ENCODE measurements at regions not wholly inside any gene's neighbourhood (a gene's known extent, or its start where the extent isn't known, plus 50 kb on each side); places are given as distances from the start of the nearest gene placed in this dataset.
"Not testable (repeated sequence)": the region's sequence is repeated elsewhere in the genome, so short reads cannot be mapped to it uniquely, and the experiment has no call there.

DNA sequence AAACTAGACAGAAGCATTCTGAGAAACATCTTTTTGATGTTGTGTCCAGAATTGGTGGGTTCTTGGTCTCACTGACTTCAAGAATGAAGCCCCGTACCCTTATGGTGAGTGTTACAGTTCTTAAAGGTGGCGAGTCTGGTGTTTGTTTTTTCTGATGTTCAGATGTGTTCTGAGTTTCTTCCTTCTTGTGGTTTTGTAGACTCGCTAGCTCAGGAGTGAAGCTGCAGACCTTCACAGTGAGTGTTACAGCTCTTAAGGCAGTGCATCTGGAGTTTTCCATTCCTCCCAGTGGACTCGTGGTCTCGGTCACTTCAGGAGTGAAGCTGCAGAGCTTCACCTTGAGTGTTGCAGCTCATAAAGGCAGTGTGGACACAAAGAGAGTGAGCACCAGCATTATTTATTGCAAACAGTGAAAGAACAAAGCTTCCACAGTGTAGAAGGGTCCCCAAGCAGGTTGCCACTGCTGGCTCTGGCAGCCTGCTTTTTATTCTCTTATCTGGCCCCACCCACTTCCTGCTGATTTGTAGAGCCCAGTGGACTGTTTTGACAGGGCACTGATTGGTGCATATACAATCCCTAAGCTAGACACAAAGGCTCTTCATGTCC is 1820.8 kb downstream of the UQCRFS1 start:
- no peak overlapping the region for H3K27ac ChIP-seq (ENCODE audit: low read length in 2 of 2)
- no peak overlapping the region for H2AFZ ChIP-seq (ENCODE audit: insufficient read depth, low read depth, low read length, poor library complexity, severe bottlenecking)
- ChIA-PET CTCF (no interaction called here), POLR2A (no interaction called here)
- no peak for DNase-seq
- no peaks in the 10 kb centered on the region for H3K4me1 Mint-ChIP-seq
- intact Hi-C loops (cut with micrococcal nuclease) = no loop called here
- H3K36me3 ChIP-seq (replicated peaks in 1 of 2; ENCODE audit: control extremely low read depth in 1 of 2, control insufficient read depth in 1 of 2, extremely low read depth in 1 of 2, insufficient read depth in 2 of 2, low read length in 1 of 2) = no peaks in the 10 kb centered on the region
- H3K9me3 Mint-ChIP-seq (ENCODE audit: insufficient read depth) = peaks cover 37% of the 10 kb centered on the region
- H3K79me2 ChIP-seq (ENCODE audit: control insufficient read depth, insufficient read depth, low read length) = no peaks in the 10 kb centered on the region
- no peak overlapping the region for H3K4me3 ChIP-seq (ENCODE audit: control extremely low read depth in 1 of 5, extremely low read depth in 1 of 5, insufficient read depth in 1 of 5, low read depth in 2 of 5, low read length in 4 of 5)
- TF ChIP-seq, protein P1, sequence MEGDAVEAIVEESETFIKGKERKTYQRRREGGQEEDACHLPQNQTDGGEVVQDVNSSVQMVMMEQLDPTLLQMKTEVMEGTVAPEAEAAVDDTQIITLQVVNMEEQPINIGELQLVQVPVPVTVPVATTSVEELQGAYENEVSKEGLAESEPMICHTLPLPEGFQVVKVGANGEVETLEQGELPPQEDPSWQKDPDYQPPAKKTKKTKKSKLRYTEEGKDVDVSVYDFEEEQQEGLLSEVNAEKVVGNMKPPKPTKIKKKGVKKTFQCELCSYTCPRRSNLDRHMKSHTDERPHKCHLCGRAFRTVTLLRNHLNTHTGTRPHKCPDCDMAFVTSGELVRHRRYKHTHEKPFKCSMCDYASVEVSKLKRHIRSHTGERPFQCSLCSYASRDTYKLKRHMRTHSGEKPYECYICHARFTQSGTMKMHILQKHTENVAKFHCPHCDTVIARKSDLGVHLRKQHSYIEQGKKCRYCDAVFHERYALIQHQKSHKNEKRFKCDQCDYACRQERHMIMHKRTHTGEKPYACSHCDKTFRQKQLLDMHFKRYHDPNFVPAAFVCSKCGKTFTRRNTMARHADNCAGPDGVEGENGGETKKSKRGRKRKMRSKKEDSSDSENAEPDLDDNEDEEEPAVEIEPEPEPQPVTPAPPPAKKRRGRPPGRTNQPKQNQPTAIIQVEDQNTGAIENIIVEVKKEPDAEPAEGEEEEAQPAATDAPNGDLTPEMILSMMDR (IDR thresholded peaks at IDR 0.05) = no peak
- no peak for TF ChIP-seq EZH2 (IDR thresholded peaks at IDR 0.05; ENCODE audit: borderline replicate concordance, insufficient read depth, low read depth, low read length, poor library complexity, severe bottlenecking)
- no peak overlapping the region for H3K9ac ChIP-seq (ENCODE audit: low read length)
- H3K9me3 ChIP-seq (ENCODE audit: control extremely low read depth in 1 of 3, control insufficient read depth in 2 of 3, insufficient read depth in 1 of 3, low read length in 2 of 3) = peaks cover 4 to 12% (median 6%) of the 10 kb centered on the region in 3 donors
- no peak overlapping the region for H3K27ac Mint-ChIP-seq
- no peaks in the 10 kb centered on the region for H4K20me1 ChIP-seq (ENCODE audit: control insufficient read depth, insufficient read depth, low read length, poor library complexity, severe bottlenecking)
- H3K4me1 ChIP-seq (ENCODE audit: control insufficient read depth in 2 of 2, insufficient read depth in 2 of 2, low read length in 2 of 2) = no peaks in the 10 kb centered on the region
- H3K4me2 ChIP-seq (replicated peaks; ENCODE audit: low read depth, low read length, poor library complexity, severe bottlenecking) = no peak overlapping the region
- H3K4me3 Mint-ChIP-seq = no peak overlapping the region
- WGBS (ENCODE audit: insufficient coverage) = 84% methylated on average over 5 of the region's 5 CpGs
- no peaks in the 10 kb centered on the region for H3K27me3 ChIP-seq (replicated peaks in 1 of 4; ENCODE audit: control extremely low read depth in 1 of 4, control insufficient read depth in 3 of 4, insufficient read depth in 4 of 4, low read length in 3 of 4)
- no peaks in the 10 kb centered on the region for H3K27me3 Mint-ChIP-seq
- no peak for ATAC-seq (ENCODE audit: low read depth)

DNA sequence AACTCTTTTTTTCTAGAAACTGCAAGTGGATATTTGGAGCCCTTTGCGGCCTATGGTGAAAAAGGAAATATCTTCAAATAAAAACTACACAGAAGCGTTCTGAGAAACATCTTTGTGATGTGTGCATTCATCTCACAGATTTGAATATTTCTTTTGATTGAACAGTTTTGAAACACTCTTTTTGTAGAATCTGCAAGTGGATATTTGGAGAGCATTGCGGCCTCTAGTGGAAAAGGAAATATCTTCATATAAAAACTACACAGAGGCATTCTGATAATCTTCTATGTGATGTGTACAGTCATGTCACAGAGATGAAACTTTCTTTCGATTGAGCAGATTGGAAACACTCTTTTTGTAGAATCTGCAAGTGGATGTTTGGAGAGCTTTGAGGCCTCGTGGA is 1833.6 kb downstream of the UQCRFS1 start:
- intact Hi-C loops (cut with micrococcal nuclease) = not testable (repeated sequence)

DNA sequence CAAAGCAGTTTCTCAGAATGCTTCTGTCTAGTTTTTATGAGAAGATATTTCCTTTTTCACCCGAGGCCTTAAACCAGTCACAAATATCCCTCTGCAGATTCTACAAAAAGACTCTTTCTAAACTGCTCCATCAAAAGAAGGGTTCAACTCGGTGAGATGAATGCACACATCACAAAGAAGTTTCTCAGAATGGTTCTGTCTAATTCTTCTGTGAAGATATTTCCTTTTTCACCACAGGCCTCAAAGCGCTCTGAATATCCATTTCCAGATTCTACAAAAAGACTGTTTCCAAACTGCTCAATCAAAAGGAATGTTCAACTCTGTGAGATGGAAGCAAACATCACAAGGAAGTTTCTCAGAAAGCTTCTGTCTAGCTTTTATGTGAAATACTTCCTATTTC is 1843.3 kb downstream of the UQCRFS1 start:
- ATAC-seq (ENCODE audit: low read depth); CTCF ChIA-PET: not testable (repeated sequence)
- H3K9me3 ChIP-seq (ENCODE audit: control extremely low read depth in 1 of 3, control insufficient read depth in 2 of 3, insufficient read depth in 1 of 3, low read length in 2 of 3) = peaks cover 0 to 13% (median 8%) of the 10 kb centered on the region in 3 donors

More for the DNA sequence above, 1833.6 kb downstream of the UQCRFS1 start:
- CTCF ChIA-PET; H4K20me1 ChIP-seq (ENCODE audit: control insufficient read depth, insufficient read depth, low read length, poor library complexity, severe bottlenecking); H3K27ac Mint-ChIP-seq; H2AFZ ChIP-seq (ENCODE audit: insufficient read depth, low read depth, low read length, poor library complexity, severe bottlenecking); H3K4me3 ChIP-seq (ENCODE audit: control extremely low read depth in 1 of 5, extremely low read depth in 1 of 5, insufficient read depth in 1 of 5, low read depth in 2 of 5, low read length in 4 of 5); H3K4me2 ChIP-seq (replicated peaks; ENCODE audit: low read depth, low read length, poor library complexity, severe bottlenecking); H3K27ac ChIP-seq (ENCODE audit: low read length in 2 of 2); H3K79me2 ChIP-seq (ENCODE audit: control insufficient read depth, insufficient read depth, low read length); H3K27me3 Mint-ChIP-seq; H3K9ac ChIP-seq (ENCODE audit: low read length); ATAC-seq (ENCODE audit: low read depth); H3K4me3 Mint-ChIP-seq; H3K4me1 ChIP-seq (ENCODE audit: control insufficient read depth in 2 of 2, insufficient read depth in 2 of 2, low read length in 2 of 2); DNase-seq; H3K27me3 ChIP-seq (replicated peaks in 1 of 4; ENCODE audit: control extremely low read depth in 1 of 4, control insufficient read depth in 3 of 4, insufficient read depth in 4 of 4, low read length in 3 of 4); POLR2A ChIA-PET; H3K36me3 ChIP-seq (replicated peaks in 1 of 2; ENCODE audit: control extremely low read depth in 1 of 2, control insufficient read depth in 1 of 2, extremely low read depth in 1 of 2, insufficient read depth in 2 of 2, low read length in 1 of 2); H3K9me3 ChIP-seq (ENCODE audit: control extremely low read depth in 1 of 3, control insufficient read depth in 2 of 3, insufficient read depth in 1 of 3, low read length in 2 of 3); H3K4me1 Mint-ChIP-seq: not testable (repeated sequence)
- peaks cover 14% of the 10 kb centered on the region for H3K9me3 Mint-ChIP-seq (ENCODE audit: insufficient read depth)
- WGBS (ENCODE audit: insufficient coverage) = 40% methylated on average over 2 of the region's 5 CpGs

More for the DNA sequence above, 1843.3 kb downstream of the UQCRFS1 start:
- H3K4me1 Mint-ChIP-seq; H3K79me2 ChIP-seq (ENCODE audit: control insufficient read depth, insufficient read depth, low read length); H4K20me1 ChIP-seq (ENCODE audit: control insufficient read depth, insufficient read depth, low read length, poor library complexity, severe bottlenecking); H3K9ac ChIP-seq (ENCODE audit: low read length); H3K27ac Mint-ChIP-seq; H3K4me2 ChIP-seq (replicated peaks; ENCODE audit: low read depth, low read length, poor library complexity, severe bottlenecking); H3K27me3 ChIP-seq (replicated peaks in 1 of 4; ENCODE audit: control extremely low read depth in 1 of 4, control insufficient read depth in 3 of 4, insufficient read depth in 4 of 4, low read length in 3 of 4); H3K27ac ChIP-seq (ENCODE audit: low read length in 2 of 2); H3K4me1 ChIP-seq (ENCODE audit: control insufficient read depth in 2 of 2, insufficient read depth in 2 of 2, low read length in 2 of 2); intact Hi-C loops (cut with micrococcal nuclease); H2AFZ ChIP-seq (ENCODE audit: insufficient read depth, low read depth, low read length, poor library complexity, severe bottlenecking); H3K4me3 ChIP-seq (ENCODE audit: control extremely low read depth in 1 of 5, extremely low read depth in 1 of 5, insufficient read depth in 1 of 5, low read depth in 2 of 5, low read length in 4 of 5); H3K4me3 Mint-ChIP-seq; DNase-seq; POLR2A ChIA-PET; H3K27me3 Mint-ChIP-seq; H3K36me3 ChIP-seq (replicated peaks in 1 of 2; ENCODE audit: control extremely low read depth in 1 of 2, control insufficient read depth in 1 of 2, extremely low read depth in 1 of 2, insufficient read depth in 2 of 2, low read length in 1 of 2): not testable (repeated sequence)
- 37% methylated on average over 2 of the region's 3 CpGs for WGBS (ENCODE audit: insufficient coverage)
- H3K9me3 Mint-ChIP-seq (ENCODE audit: insufficient read depth) = peaks cover 38% of the 10 kb centered on the region
